ENCODE measurements at regions not wholly inside any gene's neighbourhood (a gene's known extent, or its start where the extent isn't known, plus 50 kb on each side); places are given as distances from the start of the nearest gene placed in this dataset.

- Histone ChIP-seq H3K4me3 (ENCODE audit: control extremely low read depth in 1 of 5, extremely low read depth in 1 of 5, insufficient read depth in 1 of 5, low read depth in 2 of 5, low read length in 4 of 5) (no peak overlapping the region), H3K79me2 (ENCODE audit: control insufficient read depth, insufficient read depth, low read length) (no peaks in the 10 kb centered on the region), H3K4me1 (ENCODE audit: control insufficient read depth in 2 of 2, insufficient read depth in 2 of 2, low read length in 2 of 2) (no peaks in the 10 kb centered on the region), H3K9me3 (ENCODE audit: control extremely low read depth in 1 of 3, control insufficient read depth in 2 of 3, insufficient read depth in 1 of 3, low read length in 2 of 3) (peaks cover 0 to 2% (median 0%) of the 10 kb centered on the region in 3 donors), H3K9ac (ENCODE audit: low read length) (no peak overlapping the region), H3K27me3 (replicated peaks in 1 of 4; ENCODE audit: control extremely low read depth in 1 of 4, control insufficient read depth in 3 of 4, insufficient read depth in 4 of 4, low read length in 3 of 4) (no peaks in the 10 kb centered on the region), H4K20me1 (ENCODE audit: control insufficient read depth, insufficient read depth, low read length, poor library complexity, severe bottlenecking) (no peaks in the 10 kb centered on the region), H2AFZ (ENCODE audit: insufficient read depth, low read depth, low read length, poor library complexity, severe bottlenecking) (no peak overlapping the region), H3K27ac (ENCODE audit: low read length in 2 of 2) (no peak overlapping the region), H3K36me3 (replicated peaks in 1 of 2; ENCODE audit: control extremely low read depth in 1 of 2, control insufficient read depth in 1 of 2, extremely low read depth in 1 of 2, insufficient read depth in 2 of 2, low read length in 1 of 2) (no peaks in the 10 kb centered on the region), H3K4me2 (replicated peaks; ENCODE audit: low read depth, low read length, poor library complexity, severe bottlenecking) (no peak overlapping the region)
- Mint-ChIP-seq H3K27me3 (no peaks in the 10 kb centered on the region), H3K9me3 (ENCODE audit: insufficient read depth) (peaks cover 3% of the 10 kb centered on the region), H3K27ac (no peak overlapping the region), H3K4me3 (no peak overlapping the region), H3K4me1 (no peaks in the 10 kb centered on the region)
- CTCF ChIA-PET: no interaction called here
- TF ChIP-seq EZH2 (IDR thresholded peaks at IDR 0.05; ENCODE audit: borderline replicate concordance, insufficient read depth, low read depth, low read length, poor library complexity, severe bottlenecking) (no peak), CTCF (IDR thresholded peaks at IDR 0.05) (no peak)
- no CpG with 5 or more reads among the region's 2 CpGs for WGBS (ENCODE audit: insufficient coverage)
- no peak for ATAC-seq (ENCODE audit: low read depth)
- POLR2A ChIA-PET: no interaction called here
- no peak for DNase-seq
- intact Hi-C loops (cut with micrococcal nuclease): no loop called here
These were observed 739.4 kb downstream of the IRX1 start for GRCh38 chr5:4335078-4335477.

GRCh38 chr5:4337519-4337918 is 741.9 kb downstream of the IRX1 start:
- DNase-seq: no peak
- Histone ChIP-seq H3K36me3 (replicated peaks in 1 of 2; ENCODE audit: control extremely low read depth in 1 of 2, control insufficient read depth in 1 of 2, extremely low read depth in 1 of 2, insufficient read depth in 2 of 2, low read length in 1 of 2) (no peaks in the 10 kb centered on the region), H3K9me3 (ENCODE audit: control extremely low read depth in 1 of 3, control insufficient read depth in 2 of 3, insufficient read depth in 1 of 3, low read length in 2 of 3) (peaks cover 0 to 4% (median 0%) of the 10 kb centered on the region in 3 donors), H3K79me2 (ENCODE audit: control insufficient read depth, insufficient read depth, low read length) (no peaks in the 10 kb centered on the region), H3K27ac (ENCODE audit: low read length in 2 of 2) (no peak overlapping the region), H4K20me1 (ENCODE audit: control insufficient read depth, insufficient read depth, low read length, poor library complexity, severe bottlenecking) (no peaks in the 10 kb centered on the region), H3K27me3 (replicated peaks in 1 of 4; ENCODE audit: control extremely low read depth in 1 of 4, control insufficient read depth in 3 of 4, insufficient read depth in 4 of 4, low read length in 3 of 4) (no peaks in the 10 kb centered on the region), H3K4me1 (ENCODE audit: control insufficient read depth in 2 of 2, insufficient read depth in 2 of 2, low read length in 2 of 2) (no peaks in the 10 kb centered on the region), H3K9ac (ENCODE audit: low read length) (no peak overlapping the region), H3K4me2 (replicated peaks; ENCODE audit: low read depth, low read length, poor library complexity, severe bottlenecking) (no peak overlapping the region), H3K4me3 (ENCODE audit: control extremely low read depth in 1 of 5, extremely low read depth in 1 of 5, insufficient read depth in 1 of 5, low read depth in 2 of 5, low read length in 4 of 5) (no peak overlapping the region), H2AFZ (ENCODE audit: insufficient read depth, low read depth, low read length, poor library complexity, severe bottlenecking) (no peak overlapping the region)
- no peak overlapping the region for H3K27ac Mint-ChIP-seq
- H3K4me1 Mint-ChIP-seq: no peaks in the 10 kb centered on the region
- TF ChIP-seq EZH2 (IDR thresholded peaks at IDR 0.05; ENCODE audit: borderline replicate concordance, insufficient read depth, low read depth, low read length, poor library complexity, severe bottlenecking) (no peak), CTCF (IDR thresholded peaks at IDR 0.05) (no peak)
- ATAC-seq (ENCODE audit: low read depth): no peak
- CTCF ChIA-PET: no interaction called here
- H3K27me3 Mint-ChIP-seq: no peaks in the 10 kb centered on the region
- POLR2A ChIA-PET: no interaction called here
- H3K9me3 Mint-ChIP-seq (ENCODE audit: insufficient read depth): peaks cover 3% of the 10 kb centered on the region
- no peak overlapping the region for H3K4me3 Mint-ChIP-seq
- intact Hi-C loops (cut with micrococcal nuclease): no loop called here
- 83% methylated on average over 3 of the region's 3 CpGs for WGBS (ENCODE audit: insufficient coverage)
